Breast epithelium (tissue), 4 donors: ENCODE measurements at regions not wholly inside any gene's neighbourhood (a gene's known extent, or its start where the extent isn't known, plus 50 kb on each side); places are given as distances from the start of the nearest gene placed in this dataset.

ENCODE experiments used
- DNase-seq, 2 donors: peaks; one replicate each; pipeline ENCODE4 v3.0.0-alpha.2; 2019; ENCODE audit warnings: low spot score in 2 of 2
- H3K27ac ChIP-seq, 2 donors: fragments of 200-600 bp; sonication (generic) in 1 of 2; one replicate each; pipeline ENCODE4 v1.5.1; 2016 to 2019; ENCODE audit warnings: mild to moderate bottlenecking in 1 of 2
- H3K27me3 ChIP-seq, 2 donors: fragments of 200-600 bp; sonication (generic) in 1 of 2; one replicate each; pipeline versions ENCODE4 v1.5.1 to v1.6.0; 2017 to 2019; ENCODE audit warnings: control low read depth in 1 of 2, mild to moderate bottlenecking in 1 of 2
- H3K36me3 ChIP-seq: fragments of 200-600 bp; one replicate; pipeline ENCODE4 v1.5.1; 2019
- H3K4me1 ChIP-seq, 2 donors: fragments of 200-600 bp; sonication (generic); one replicate each; pipeline ENCODE4 v1.5.1; 2016 to 2019; ENCODE audit warnings: control low read depth in 1 of 2
- H3K4me3 ChIP-seq, 3 donors: fragments of 200-600 bp; sonication (generic); 1 replicate in 2 of 3; 2 replicates in 1 of 3; pipeline ENCODE4 v1.5.1; 2016 to 2019; ENCODE audit warnings: mild to moderate bottlenecking in 3 of 3, moderate library complexity in 2 of 3
- H3K9me3 ChIP-seq, 2 donors: fragments of 200-600 bp; sonication (generic) in 1 of 2; one replicate each; pipeline ENCODE4 v1.5.1; 2016 to 2019; ENCODE audit warnings: control low read depth in 1 of 2
- POLR2A ChIP-seq: fragments of 450-650 bp; IDR thresholded peaks from one replicate; pipeline ENCODE4 v1.6.1; 2016; ENCODE audit warnings: antibody characterized with exemption, mild to moderate bottlenecking, moderate library complexity
- POLR2AphosphoS5 ChIP-seq, 3 donors: sonication (generic); formaldehyde crosslinking; IDR thresholded peaks; one replicate each; pipeline ENCODE4 v1.6.1; 2017; ENCODE audit warnings: antibody characterized with exemption in 3 of 3
- intact Hi-C: fragments of 100-400 bp; cut with DNase I; formaldehyde crosslinking; loops from one replicate; pipeline ENCODE4 v1.15.1; 2023; ENCODE audit warnings: low total_unique reads
- TF ChIP-seq, protein P1 (sequence below), 3 donors: fragments of 450-650 bp; IDR thresholded peaks; one replicate each; pipeline ENCODE4 v1.5.1; 2016 to 2017; ENCODE audit warnings: antibody characterized with exemption in 3 of 3, mild to moderate bottlenecking in 3 of 3, moderate library complexity in 3 of 3

DNA sequence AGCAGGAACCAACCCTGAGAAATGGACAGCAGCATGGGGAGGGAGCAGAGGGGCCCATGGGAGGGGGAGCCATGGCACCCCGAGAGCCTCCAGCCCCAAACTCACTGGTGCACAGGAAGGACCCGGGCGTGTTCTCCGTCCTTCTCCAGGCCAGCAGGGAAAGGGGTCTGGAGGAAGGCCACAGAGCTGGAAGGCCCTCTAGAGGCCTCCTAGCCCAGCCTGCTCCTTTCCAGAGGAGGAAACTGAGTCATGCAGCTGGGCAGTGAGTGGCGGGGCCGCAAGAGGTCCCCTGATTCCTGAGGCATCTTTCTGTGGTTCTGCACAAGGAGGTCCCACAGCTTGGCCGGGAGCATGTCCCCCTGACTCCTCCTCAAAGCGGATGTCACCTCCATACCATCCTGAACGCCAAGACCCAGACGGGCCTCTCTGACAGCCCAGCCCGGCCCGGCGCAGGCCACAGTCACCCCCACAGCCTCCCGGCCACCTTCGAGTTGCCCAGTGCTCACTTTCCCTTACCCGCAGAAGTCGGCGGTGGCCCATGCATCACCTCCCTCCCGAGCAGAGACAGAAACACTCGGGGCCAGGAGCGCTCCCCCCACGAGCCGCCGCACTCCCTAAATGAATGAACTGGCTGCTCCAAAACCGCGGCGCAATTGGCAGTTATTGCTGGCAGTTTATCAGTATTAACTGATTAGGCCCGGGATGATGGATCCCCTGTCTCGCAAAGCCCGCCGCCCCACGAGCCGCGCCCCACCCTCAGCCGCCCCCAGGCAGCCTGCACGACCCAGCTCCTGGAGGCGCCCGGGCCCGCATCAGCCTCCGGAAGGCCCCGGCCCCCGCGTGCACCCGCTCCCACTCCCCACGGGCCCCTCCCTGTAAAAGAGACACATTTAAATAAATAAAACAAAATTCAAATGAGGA is 272.5 kb downstream of the BUD13 start:
- Histone ChIP-seq H3K9me3 (no peaks in the 10 kb centered on the region), H3K27me3 (peaks cover 0 to 36% of the 10 kb centered on the region in 2 donors), H3K4me1 (no peaks in the 10 kb centered on the region), H3K27ac (no peak overlapping the region), H3K4me3 (no peak overlapping the region), H3K36me3 (no peaks in the 10 kb centered on the region)
- no peak for DNase-seq
- intact Hi-C loops: no loop called here
- TF ChIP-seq POLR2AphosphoS5 (IDR thresholded peaks at IDR 0.05) (no peak), POLR2A (no peak)
- TF ChIP-seq, protein P1, sequence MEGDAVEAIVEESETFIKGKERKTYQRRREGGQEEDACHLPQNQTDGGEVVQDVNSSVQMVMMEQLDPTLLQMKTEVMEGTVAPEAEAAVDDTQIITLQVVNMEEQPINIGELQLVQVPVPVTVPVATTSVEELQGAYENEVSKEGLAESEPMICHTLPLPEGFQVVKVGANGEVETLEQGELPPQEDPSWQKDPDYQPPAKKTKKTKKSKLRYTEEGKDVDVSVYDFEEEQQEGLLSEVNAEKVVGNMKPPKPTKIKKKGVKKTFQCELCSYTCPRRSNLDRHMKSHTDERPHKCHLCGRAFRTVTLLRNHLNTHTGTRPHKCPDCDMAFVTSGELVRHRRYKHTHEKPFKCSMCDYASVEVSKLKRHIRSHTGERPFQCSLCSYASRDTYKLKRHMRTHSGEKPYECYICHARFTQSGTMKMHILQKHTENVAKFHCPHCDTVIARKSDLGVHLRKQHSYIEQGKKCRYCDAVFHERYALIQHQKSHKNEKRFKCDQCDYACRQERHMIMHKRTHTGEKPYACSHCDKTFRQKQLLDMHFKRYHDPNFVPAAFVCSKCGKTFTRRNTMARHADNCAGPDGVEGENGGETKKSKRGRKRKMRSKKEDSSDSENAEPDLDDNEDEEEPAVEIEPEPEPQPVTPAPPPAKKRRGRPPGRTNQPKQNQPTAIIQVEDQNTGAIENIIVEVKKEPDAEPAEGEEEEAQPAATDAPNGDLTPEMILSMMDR (IDR thresholded peaks at IDR 0.05): no peak

DNA sequence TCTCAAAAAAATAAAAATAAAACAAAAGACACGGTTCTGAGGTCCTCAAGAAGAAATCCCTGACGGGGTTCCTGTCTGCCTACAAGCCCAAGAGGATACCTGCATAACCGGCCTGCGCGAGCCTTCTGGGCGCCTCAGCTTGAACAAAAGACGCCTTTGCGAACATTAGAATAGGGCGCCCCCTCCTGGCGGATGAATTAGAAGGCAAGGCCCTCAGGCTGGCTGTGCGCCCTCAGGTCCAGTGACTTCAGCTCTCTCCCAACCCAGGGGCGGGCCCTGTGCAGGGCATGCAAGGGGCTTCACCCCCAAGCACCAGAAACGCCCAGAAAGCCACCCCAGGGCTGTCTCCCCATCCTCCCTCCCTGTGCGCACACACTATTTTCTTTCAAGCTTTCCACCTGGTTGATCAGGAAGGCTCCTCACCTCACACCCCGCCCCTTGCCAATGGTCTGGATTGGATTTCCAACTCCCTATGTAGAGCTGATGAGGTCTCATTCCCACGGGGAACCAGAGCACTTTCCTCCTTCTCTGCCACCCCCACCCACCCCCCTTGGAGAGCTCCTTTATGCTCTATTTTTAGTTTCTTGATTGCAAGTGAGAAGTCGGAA is 273.3 kb downstream of the BUD13 start:
- TF ChIP-seq, protein P1 (IDR thresholded peaks at IDR 0.05): peak in 1 of 3 donors; percentile 36
- TF ChIP-seq POLR2AphosphoS5 (IDR thresholded peaks at IDR 0.05) (no peak), POLR2A (no peak)
- Histone ChIP-seq H3K4me3 (no peak overlapping the region), H3K4me1 (no peaks in the 10 kb centered on the region), H3K9me3 (no peaks in the 10 kb centered on the region), H3K27me3 (peaks cover 0 to 36% of the 10 kb centered on the region in 2 donors), H3K36me3 (no peaks in the 10 kb centered on the region), H3K27ac (no peak overlapping the region)
- intact Hi-C loops: no loop called here
- peak in 1 of 2 donors; percentile 65 for DNase-seq

DNA sequence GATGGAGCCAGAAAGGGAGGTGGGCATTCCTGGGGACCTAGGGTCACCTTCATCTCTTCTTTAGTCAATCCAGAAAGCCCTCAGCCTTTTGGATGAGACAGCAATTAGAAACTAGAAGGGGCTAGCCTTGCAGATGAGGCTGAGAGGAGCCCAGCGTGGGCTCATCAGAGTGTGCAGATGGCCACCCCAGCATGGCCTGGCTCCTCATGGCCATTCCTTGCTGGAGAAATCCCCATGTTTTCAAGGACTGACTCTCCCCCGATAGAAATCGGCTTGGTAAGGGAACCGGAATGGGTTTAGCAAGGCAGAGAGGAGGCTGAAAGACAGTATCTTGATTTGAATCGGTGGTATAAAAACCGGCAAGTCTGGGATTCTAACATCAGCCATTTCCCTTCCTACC is 274.6 kb downstream of the BUD13 start:
- Histone ChIP-seq H3K36me3 (no peaks in the 10 kb centered on the region), H3K4me1 (no peaks in the 10 kb centered on the region), H3K27me3 (peaks cover 0 to 36% of the 10 kb centered on the region in 2 donors), H3K9me3 (no peaks in the 10 kb centered on the region), H3K27ac (no peak overlapping the region), H3K4me3 (no peak overlapping the region)
- TF ChIP-seq, protein P1 (IDR thresholded peaks at IDR 0.05): no peak
- no peak for TF ChIP-seq POLR2A
- no peak for TF ChIP-seq POLR2AphosphoS5 (IDR thresholded peaks at IDR 0.05)
- intact Hi-C loops: no loop called here
- no peak for DNase-seq

DNA sequence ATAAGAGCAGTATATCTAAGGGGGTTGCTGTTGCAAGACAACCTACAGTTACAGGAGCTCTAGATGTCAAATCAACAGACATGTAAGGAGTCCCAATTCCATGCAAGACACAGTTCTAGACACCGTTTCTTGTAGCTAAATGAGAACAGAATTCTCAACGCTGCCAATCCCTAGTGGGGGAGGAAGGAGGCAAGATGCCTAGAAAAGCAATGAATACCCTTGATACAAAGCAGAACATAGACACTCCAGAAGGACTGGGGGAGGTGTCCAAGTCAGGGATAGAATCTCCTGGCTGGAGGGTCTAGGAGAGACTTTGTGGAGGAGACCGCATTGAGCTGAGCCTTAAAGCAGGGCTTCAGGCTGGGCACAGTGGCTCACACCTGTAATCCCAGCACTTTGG is 280.2 kb downstream of the BUD13 start:
- Histone ChIP-seq H3K4me3 (no peak overlapping the region), H3K27me3 (peaks cover 0 to 23% of the 10 kb centered on the region in 2 donors), H3K36me3 (no peaks in the 10 kb centered on the region), H3K4me1 (no peaks in the 10 kb centered on the region), H3K27ac (no peak overlapping the region), H3K9me3 (no peaks in the 10 kb centered on the region)
- TF ChIP-seq POLR2A: no peak
- TF ChIP-seq, protein P1 (IDR thresholded peaks at IDR 0.05): no peak
- TF ChIP-seq POLR2AphosphoS5 (IDR thresholded peaks at IDR 0.05): no peak
- intact Hi-C loops: no loop called here
- no peak for DNase-seq

DNA sequence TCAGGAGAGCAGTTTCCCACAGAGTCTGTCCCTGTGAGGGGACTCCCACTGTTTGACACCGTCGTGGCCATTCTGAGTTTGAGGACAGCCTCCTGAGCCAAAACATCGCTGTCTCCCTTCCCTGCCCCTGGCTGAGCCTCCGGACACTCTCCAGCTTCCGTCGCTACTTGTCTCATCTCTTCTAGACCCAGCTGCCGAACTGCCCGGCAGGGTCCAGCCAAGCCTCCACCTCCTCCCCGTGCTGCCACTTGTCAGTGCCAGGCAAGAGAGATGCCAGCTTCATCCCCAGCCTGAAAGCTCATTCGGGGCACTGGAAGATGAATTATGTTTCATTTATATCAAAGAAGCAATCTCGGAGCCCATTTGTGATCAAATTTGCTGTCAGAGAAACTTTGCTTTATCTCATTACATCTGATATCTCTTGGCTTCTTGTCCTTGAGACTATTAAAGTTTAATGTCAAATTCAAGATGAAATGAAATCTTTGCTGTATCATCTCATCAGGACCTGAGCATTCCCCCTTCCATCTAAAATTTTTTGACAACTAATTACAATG is 283.9 kb downstream of the BUD13 start:
- intact Hi-C loops: no loop called here
- Histone ChIP-seq H3K4me1 (no peaks in the 10 kb centered on the region), H3K4me3 (no peak overlapping the region), H3K27me3 (peaks cover 0 to 26% of the 10 kb centered on the region in 2 donors), H3K36me3 (no peaks in the 10 kb centered on the region), H3K27ac (no peak overlapping the region), H3K9me3 (no peaks in the 10 kb centered on the region)
- TF ChIP-seq POLR2AphosphoS5 (IDR thresholded peaks at IDR 0.05) (no peak), POLR2A (no peak)
- TF ChIP-seq, protein P1 (IDR thresholded peaks at IDR 0.05): no peak
- DNase-seq: no peak
